Cardiac muscle cell (in vitro differentiated cells and primary cell): ENCODE measurements at regions not wholly inside any gene's neighbourhood (a gene's known extent, or its start where the extent isn't known, plus 50 kb on each side); places are given as distances from the start of the nearest gene placed in this dataset.
"Not testable (repeated sequence)": the region's sequence is repeated elsewhere in the genome, so short reads cannot be mapped to it uniquely, and the experiment has no call there.

Experiments used
- DNase-seq, 2 donors: peaks; one replicate each; pipeline versions ENCODE4 v3.0.0 to v3.0.0-alpha.2; 2010 to 2017; ENCODE audit warnings: low read depth in 1 of 2, low spot score in 1 of 2
- H3K27ac ChIP-seq: fragments of 200-600 bp; sonication (generic); 2 replicates; pipeline ENCODE4 v1.5.1; 2016
- H3K27me3 ChIP-seq: fragments of 200-600 bp; sonication (generic); 2 replicates; pipeline ENCODE4 v1.6.0; 2016; ENCODE audit warnings: control low read depth
- H3K36me3 ChIP-seq: fragments of 200-600 bp; sonication (generic); 2 replicates; pipeline ENCODE4 v1.5.1; 2016; ENCODE audit warnings: control low read depth
- H3K4me1 ChIP-seq: fragments of 200-600 bp; sonication (generic); 2 replicates; pipeline ENCODE4 v1.8.1; 2017; ENCODE audit warnings: low read depth, mild to moderate bottlenecking, mixed run types
- H3K4me3 ChIP-seq: fragments of 200-600 bp; sonication (generic); 2 replicates; pipeline ENCODE4 v1.5.1; 2016; ENCODE audit warnings: mild to moderate bottlenecking
- H3K9me3 ChIP-seq: fragments of 200-600 bp; sonication (generic); 2 replicates; pipeline ENCODE4 v1.5.1; 2017; ENCODE audit warnings: low read depth, mild to moderate bottlenecking, control low read depth
- TF ChIP-seq, protein P1 (sequence below): IDR thresholded peaks from 2 replicates; pipeline ENCODE4 v1.5.1; 2012; ENCODE audit warnings: low read depth, mild to moderate bottlenecking, low read length

- Histone ChIP-seq H3K27me3 (no peaks in the 10 kb centered on the region), H3K36me3 (no peaks in the 10 kb centered on the region), H3K4me1 (no peaks in the 10 kb centered on the region), H3K4me3 (no peak overlapping the region), H3K27ac (no peak overlapping the region), H3K9me3 (no peaks in the 10 kb centered on the region)
- TF ChIP-seq, protein P1, sequence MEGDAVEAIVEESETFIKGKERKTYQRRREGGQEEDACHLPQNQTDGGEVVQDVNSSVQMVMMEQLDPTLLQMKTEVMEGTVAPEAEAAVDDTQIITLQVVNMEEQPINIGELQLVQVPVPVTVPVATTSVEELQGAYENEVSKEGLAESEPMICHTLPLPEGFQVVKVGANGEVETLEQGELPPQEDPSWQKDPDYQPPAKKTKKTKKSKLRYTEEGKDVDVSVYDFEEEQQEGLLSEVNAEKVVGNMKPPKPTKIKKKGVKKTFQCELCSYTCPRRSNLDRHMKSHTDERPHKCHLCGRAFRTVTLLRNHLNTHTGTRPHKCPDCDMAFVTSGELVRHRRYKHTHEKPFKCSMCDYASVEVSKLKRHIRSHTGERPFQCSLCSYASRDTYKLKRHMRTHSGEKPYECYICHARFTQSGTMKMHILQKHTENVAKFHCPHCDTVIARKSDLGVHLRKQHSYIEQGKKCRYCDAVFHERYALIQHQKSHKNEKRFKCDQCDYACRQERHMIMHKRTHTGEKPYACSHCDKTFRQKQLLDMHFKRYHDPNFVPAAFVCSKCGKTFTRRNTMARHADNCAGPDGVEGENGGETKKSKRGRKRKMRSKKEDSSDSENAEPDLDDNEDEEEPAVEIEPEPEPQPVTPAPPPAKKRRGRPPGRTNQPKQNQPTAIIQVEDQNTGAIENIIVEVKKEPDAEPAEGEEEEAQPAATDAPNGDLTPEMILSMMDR = no peak
- DNase-seq = no peak
These were observed 86.9 kb upstream of the PITRM1 start for GRCh38 chr10:3259499-3259898.

DNA sequence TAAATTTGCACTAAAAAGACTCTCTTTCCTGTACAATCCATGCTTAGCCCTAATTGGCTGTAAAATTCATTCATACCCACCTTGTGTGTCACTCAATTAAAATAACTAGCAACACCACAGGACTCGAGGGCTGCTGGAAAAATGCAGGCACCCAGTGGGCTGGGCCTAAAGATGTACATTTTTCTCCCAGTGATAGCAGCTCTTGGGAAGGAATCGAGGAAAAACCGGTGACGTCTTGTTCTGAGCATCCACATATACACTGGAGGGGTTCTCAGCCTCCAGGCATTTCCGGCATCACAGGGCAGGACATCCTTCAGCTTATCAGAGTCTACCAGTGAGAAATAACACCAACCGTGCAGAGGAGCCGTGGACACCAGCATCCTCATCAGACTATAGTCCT is 85.8 kb upstream of the PITRM1 start:
- no peak overlapping the region for H3K4me3 ChIP-seq
- H3K4me1 ChIP-seq = no peaks in the 10 kb centered on the region
- no peak overlapping the region for H3K27ac ChIP-seq
- no peaks in the 10 kb centered on the region for H3K36me3 ChIP-seq
- TF ChIP-seq, protein P1 = no peak
- H3K27me3 ChIP-seq = peaks cover 5% of the 10 kb centered on the region
- DNase-seq = peak in 1 of 2 donors; percentile 46
- H3K9me3 ChIP-seq = no peaks in the 10 kb centered on the region

DNA sequence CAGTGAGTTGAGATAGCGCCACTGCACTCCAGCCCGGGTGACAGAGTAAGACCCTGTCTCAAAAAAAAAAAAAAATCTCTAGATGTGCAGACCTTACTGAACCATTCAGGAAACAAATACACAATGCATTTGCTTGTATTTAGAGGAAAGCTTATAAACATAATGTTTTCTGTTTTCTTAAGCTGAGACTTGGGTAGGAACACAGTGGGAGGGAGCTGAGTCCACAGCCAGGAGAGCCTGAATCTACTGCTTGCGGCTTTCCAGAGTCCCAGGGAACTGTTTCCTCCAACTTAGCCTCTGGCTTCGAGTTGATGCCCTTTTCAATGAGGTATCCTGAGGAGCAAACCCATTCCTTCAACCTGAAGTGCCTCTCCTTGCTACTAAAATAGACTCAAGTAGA is 83.0 kb upstream of the PITRM1 start:
- Histone ChIP-seq H3K4me3 (no peak overlapping the region), H3K9me3 (no peaks in the 10 kb centered on the region), H3K4me1 (no peaks in the 10 kb centered on the region), H3K27ac (no peak overlapping the region), H3K27me3 (peaks cover 21% of the 10 kb centered on the region), H3K36me3 (no peaks in the 10 kb centered on the region)
- TF ChIP-seq, protein P1 = no peak
- DNase-seq = no peak

DNA sequence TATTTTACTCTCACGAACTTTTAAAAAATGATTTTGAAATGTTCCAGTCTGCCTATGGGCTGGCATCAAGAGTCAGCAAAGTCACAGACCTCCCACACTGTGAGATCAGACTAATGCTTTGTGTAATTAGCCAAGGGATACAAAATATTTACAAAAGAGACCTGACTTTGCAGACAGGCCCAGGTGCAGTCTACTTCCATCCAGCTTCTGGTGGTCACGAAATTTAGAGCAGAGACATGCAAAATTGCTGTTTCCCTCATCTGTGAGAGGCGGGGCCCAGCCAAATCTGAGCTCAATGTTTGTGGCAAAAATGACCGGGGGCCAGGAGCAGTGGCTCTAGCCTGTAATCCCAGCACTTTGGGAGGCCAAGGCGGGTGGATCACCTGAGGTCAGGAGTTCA is 82.5 kb upstream of the PITRM1 start:
- Histone ChIP-seq H3K9me3 (no peaks in the 10 kb centered on the region), H3K27me3 (peaks cover 21% of the 10 kb centered on the region), H3K27ac (no peak overlapping the region), H3K4me3 (no peak overlapping the region), H3K36me3 (no peaks in the 10 kb centered on the region), H3K4me1 (no peaks in the 10 kb centered on the region)
- TF ChIP-seq, protein P1 = no peak
- no peak for DNase-seq

- not testable (repeated sequence) for H3K9me3 ChIP-seq, DNase-seq, H3K27ac ChIP-seq, H3K4me1 ChIP-seq, H3K4me3 ChIP-seq, H3K36me3 ChIP-seq
- H3K27me3 ChIP-seq = peaks cover 21% of the 10 kb centered on the region
These were observed 81.4 kb upstream of the PITRM1 start for GRCh38 chr10:3253974-3254373.

DNA sequence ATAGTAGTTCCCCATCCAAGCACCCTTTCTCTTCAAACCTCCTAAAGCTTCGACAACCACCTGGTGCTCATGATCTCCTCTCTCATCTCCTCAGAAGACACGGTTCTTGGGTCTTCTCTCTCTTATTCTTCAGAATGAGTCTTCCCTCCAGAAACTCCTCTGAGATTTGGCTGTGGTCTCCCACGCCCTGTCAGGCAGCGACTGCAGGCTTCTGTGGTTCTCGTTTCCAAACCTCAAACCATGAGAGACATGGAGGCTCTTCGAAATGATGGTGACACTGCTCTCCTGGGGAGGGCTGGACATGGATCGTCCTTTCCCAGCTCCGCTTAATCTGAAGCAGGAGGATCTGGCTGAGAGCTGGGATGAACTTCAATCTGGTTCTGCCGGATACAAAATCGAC is 78.6 kb upstream of the PITRM1 start:
- TF ChIP-seq, protein P1 = no peak

More for the DNA sequence above, 78.6 kb upstream of the PITRM1 start:
- H3K27me3 ChIP-seq = peaks cover 25% of the 10 kb centered on the region
- no peak overlapping the region for H3K4me3 ChIP-seq
- no peaks in the 10 kb centered on the region for H3K4me1 ChIP-seq
- no peak overlapping the region for H3K27ac ChIP-seq
- no peak for DNase-seq
- H3K9me3 ChIP-seq = no peaks in the 10 kb centered on the region
- no peaks in the 10 kb centered on the region for H3K36me3 ChIP-seq
